Peyer's patch (tissue), 4 donors: ENCODE measurements at regions not wholly inside any gene's neighbourhood (a gene's known extent, or its start where the extent isn't known, plus 50 kb on each side); places are given as distances from the start of the nearest gene placed in this dataset.

Experiments used
- DNase-seq, 3 donors: peaks; one replicate each; pipeline ENCODE4 v3.0.0-alpha.2; 2017 to 2019
- H3K27ac ChIP-seq, 4 donors: fragments of 200-600 bp; sonication (generic); one replicate each; pipeline ENCODE4 v1.5.1; 2016 to 2019
- H3K27me3 ChIP-seq, 2 donors: fragments of 200-600 bp; sonication (generic); one replicate each; pipeline ENCODE4 v1.5.1; 2019
- H3K36me3 ChIP-seq, 3 donors: fragments of 200-600 bp; sonication (generic); one replicate each; pipeline ENCODE4 v1.5.1; 2016 to 2019
- H3K4me1 ChIP-seq, 4 donors: fragments of 200-600 bp; sonication (generic); one replicate each; pipeline ENCODE4 v1.5.1; 2016 to 2019
- H3K4me3 ChIP-seq, 4 donors: fragments of 200-600 bp; sonication (generic); 1 replicate in 3 of 4; 2 replicates in 1 of 4; pipeline ENCODE4 v1.5.1; 2016 to 2019; ENCODE audit warnings: mild to moderate bottlenecking in 1 of 4
- H3K9me3 ChIP-seq, 4 donors: fragments of 200-600 bp; sonication (generic); one replicate each; pipeline ENCODE4 v1.5.1; 2016 to 2019; ENCODE audit warnings: mild to moderate bottlenecking in 1 of 4
- CTCF ChIP-seq, 6 experiments: fragments of 450-650 bp in 4 of 6; fragments of 200-600 bp in 2 of 6; sonication (generic) in 1 of 6; IDR thresholded peaks; one replicate each; pipeline ENCODE4 v1.5.1; 2017 to 2019; ENCODE audit warnings: antibody characterized with exemption in 6 of 6, mild to moderate bottlenecking in 3 of 6, moderate library complexity in 1 of 6
- POLR2A ChIP-seq, 2 donors: fragments of 450-650 bp; IDR thresholded peaks; one replicate each; pipeline ENCODE4 v1.5.1; 2017; ENCODE audit warnings: antibody characterized with exemption in 2 of 2, mild to moderate bottlenecking in 2 of 2, moderate library complexity in 2 of 2

GRCh38 chr10:129405389-129405788 lies 61.7 kb upstream of the MGMT start:
- no peaks in the 10 kb centered on the region for H3K36me3 ChIP-seq
- H3K9me3 ChIP-seq: no peaks in the 10 kb centered on the region
- H3K27ac ChIP-seq: no peak overlapping the region
- no peaks in the 10 kb centered on the region for H3K4me1 ChIP-seq
- TF ChIP-seq CTCF (IDR thresholded peaks at IDR 0.05): no peak
- TF ChIP-seq POLR2A (IDR thresholded peaks at IDR 0.05): no peak
- DNase-seq: no peak
- H3K27me3 ChIP-seq: no peaks in the 10 kb centered on the region
- H3K4me3 ChIP-seq: no peak overlapping the region

GRCh38 chr10:129410688-129411392 lies 56.2 kb upstream of the MGMT start:
- Histone ChIP-seq H3K4me3 (no peak overlapping the region), H3K27ac (no peak overlapping the region), H3K4me1 (no peaks in the 10 kb centered on the region), H3K9me3 (no peaks in the 10 kb centered on the region), H3K27me3 (no peaks in the 10 kb centered on the region), H3K36me3 (no peaks in the 10 kb centered on the region)
- DNase-seq: no peak
- TF ChIP-seq POLR2A (IDR thresholded peaks at IDR 0.05): no peak
- no peak for TF ChIP-seq CTCF (IDR thresholded peaks at IDR 0.05)

- no peak for TF ChIP-seq POLR2A (IDR thresholded peaks at IDR 0.05)
- no peak for TF ChIP-seq CTCF (IDR thresholded peaks at IDR 0.05)
- H3K4me3 ChIP-seq: no peak overlapping the region
- H3K27ac ChIP-seq: no peak overlapping the region
- H3K27me3 ChIP-seq: no peaks in the 10 kb centered on the region
- no peaks in the 10 kb centered on the region for H3K36me3 ChIP-seq
- DNase-seq: no peak
- no peaks in the 10 kb centered on the region for H3K4me1 ChIP-seq
- no peaks in the 10 kb centered on the region for H3K9me3 ChIP-seq
Measured at GRCh38 chr10:129411393-129411705, 55.7 kb upstream of the MGMT start.

GRCh38 chr10:129411772-129412171 lies 55.3 kb upstream of the MGMT start:
- TF ChIP-seq CTCF (IDR thresholded peaks at IDR 0.05): no peak
- no peak for TF ChIP-seq POLR2A (IDR thresholded peaks at IDR 0.05)
- no peak for DNase-seq
- Histone ChIP-seq H3K27me3 (no peaks in the 10 kb centered on the region), H3K4me1 (no peaks in the 10 kb centered on the region), H3K27ac (no peak overlapping the region), H3K9me3 (no peaks in the 10 kb centered on the region), H3K4me3 (no peak overlapping the region), H3K36me3 (no peaks in the 10 kb centered on the region)

- no peak for TF ChIP-seq CTCF (IDR thresholded peaks at IDR 0.05)
- TF ChIP-seq POLR2A (IDR thresholded peaks at IDR 0.05): no peak
- H3K36me3 ChIP-seq: no peaks in the 10 kb centered on the region
Measured at GRCh38 chr10:129413024-129413423, 54.0 kb upstream of the MGMT start.

More at GRCh38 chr10:129413024-129413423, 54.0 kb upstream of the MGMT start:
- H3K4me3 ChIP-seq: no peak overlapping the region
- H3K27me3 ChIP-seq: no peaks in the 10 kb centered on the region
- H3K27ac ChIP-seq: no peak overlapping the region
- no peaks in the 10 kb centered on the region for H3K4me1 ChIP-seq
- DNase-seq: no peak
- no peaks in the 10 kb centered on the region for H3K9me3 ChIP-seq
